VCaP (cell line): ENCODE measurements at regions not wholly inside any gene's neighbourhood (a gene's known extent, or its start where the extent isn't known, plus 50 kb on each side); places are given as distances from the start of the nearest gene placed in this dataset.
"Not testable (repeated sequence)": the region's sequence is repeated elsewhere in the genome, so short reads cannot be mapped to it uniquely, and the experiment has no call there.

Experiments used
- H3K27ac ChIP-seq: fragments of 450-650 bp; 2 replicates; pipeline ENCODE4 v1.5.1; 2017
- TF ChIP-seq, protein P1 (sequence below): fragments of 450-650 bp; conservative IDR thresholded peaks from 2 replicates; pipeline ENCODE4 v1.5.1; 2017; ENCODE audit warnings: mild to moderate bottlenecking, moderate library complexity

DNA sequence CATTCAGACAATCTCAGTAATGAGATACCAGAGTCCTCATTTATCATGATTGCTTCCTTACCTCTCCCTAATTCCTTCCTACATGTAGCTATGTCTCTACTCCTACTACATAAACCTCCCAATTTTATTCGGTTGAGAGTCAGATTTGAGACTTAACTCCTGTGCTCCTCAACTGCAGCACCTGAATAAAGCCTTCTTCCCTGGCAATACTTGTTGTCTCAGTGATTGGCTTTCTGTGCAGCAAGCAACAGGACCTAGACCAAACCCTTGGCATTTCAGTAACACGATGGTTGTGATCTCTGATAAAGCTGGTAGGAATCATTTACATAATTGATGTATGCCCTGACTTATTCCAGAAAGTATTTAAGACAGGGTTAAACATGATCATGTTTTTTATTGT lies 106.7 kb upstream of the NANOGP8 start:
- no peak overlapping the region for H3K27ac ChIP-seq
- TF ChIP-seq, protein P1, sequence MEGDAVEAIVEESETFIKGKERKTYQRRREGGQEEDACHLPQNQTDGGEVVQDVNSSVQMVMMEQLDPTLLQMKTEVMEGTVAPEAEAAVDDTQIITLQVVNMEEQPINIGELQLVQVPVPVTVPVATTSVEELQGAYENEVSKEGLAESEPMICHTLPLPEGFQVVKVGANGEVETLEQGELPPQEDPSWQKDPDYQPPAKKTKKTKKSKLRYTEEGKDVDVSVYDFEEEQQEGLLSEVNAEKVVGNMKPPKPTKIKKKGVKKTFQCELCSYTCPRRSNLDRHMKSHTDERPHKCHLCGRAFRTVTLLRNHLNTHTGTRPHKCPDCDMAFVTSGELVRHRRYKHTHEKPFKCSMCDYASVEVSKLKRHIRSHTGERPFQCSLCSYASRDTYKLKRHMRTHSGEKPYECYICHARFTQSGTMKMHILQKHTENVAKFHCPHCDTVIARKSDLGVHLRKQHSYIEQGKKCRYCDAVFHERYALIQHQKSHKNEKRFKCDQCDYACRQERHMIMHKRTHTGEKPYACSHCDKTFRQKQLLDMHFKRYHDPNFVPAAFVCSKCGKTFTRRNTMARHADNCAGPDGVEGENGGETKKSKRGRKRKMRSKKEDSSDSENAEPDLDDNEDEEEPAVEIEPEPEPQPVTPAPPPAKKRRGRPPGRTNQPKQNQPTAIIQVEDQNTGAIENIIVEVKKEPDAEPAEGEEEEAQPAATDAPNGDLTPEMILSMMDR, result no peak

DNA sequence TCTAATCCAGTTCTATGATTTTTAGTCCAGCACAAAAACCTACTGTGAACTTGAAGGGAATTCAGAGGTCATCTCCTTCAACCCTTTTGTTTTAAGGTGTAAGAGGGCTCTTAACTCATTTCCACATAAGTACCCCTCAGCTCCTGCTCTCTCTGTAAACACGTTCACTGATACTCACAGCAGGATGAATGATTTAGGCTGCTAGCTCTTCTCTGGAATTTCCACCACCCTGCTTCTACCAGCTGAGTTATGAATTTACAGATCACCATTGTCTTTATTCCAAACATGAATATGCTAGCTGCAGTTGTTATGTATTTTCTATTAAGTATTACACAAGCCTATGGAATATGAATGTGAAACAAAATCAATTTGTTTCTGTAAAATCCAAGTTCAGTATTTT lies 101.3 kb upstream of the NANOGP8 start:
- H3K27ac ChIP-seq, result no peak overlapping the region
- TF ChIP-seq, protein P1, result no peak

DNA sequence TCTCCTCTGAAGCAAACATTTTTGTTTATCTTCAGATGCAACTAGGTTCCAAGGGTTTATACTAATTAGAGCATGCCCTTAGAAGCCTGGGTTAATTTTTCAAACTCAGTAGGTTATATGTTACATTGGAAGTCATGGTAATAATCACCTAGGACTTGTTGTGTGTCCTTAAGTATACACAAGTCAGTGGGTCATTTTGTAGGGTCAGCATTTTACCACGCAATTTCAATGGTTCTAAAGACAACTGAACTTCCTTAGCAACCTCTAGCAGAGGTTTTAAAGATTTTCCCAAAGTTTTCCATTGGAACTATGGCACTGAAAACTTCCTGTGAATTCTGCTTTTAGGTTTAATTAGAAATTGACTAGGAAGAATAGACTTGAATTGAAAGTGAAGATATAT lies 99.6 kb upstream of the NANOGP8 start:
- TF ChIP-seq, protein P1, result no peak
- H3K27ac ChIP-seq, result no peak overlapping the region

DNA sequence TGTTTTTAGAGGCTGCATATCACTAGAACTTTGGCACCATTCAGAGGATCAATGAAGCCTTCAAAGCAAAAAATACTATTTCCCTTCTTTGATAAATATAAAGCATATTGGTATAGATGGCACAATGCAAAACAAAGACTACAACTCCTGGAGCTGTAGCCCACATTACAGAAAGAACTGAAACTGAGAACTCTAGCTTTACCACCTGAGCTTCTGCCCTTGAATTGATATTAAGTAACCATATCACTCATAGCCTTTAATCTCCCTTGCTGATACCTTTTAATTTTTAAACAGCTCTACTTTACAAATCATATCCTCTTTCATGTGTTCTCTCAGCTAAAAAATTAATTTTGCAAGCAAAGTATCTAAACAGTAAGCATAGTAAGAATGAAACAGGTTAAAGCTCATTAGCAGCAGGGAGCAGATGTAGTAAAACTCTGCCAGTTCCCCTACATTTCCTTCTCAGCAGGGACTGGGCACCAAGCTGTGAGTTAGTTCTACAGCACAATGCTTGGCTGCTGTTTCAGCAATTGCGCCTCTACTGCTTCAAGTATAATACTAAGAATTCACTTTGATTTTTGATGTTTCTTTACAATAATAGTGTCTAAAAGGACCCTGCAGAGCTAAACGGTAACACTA lies 97.9 kb upstream of the NANOGP8 start:
- TF ChIP-seq, protein P1, result no peak

DNA sequence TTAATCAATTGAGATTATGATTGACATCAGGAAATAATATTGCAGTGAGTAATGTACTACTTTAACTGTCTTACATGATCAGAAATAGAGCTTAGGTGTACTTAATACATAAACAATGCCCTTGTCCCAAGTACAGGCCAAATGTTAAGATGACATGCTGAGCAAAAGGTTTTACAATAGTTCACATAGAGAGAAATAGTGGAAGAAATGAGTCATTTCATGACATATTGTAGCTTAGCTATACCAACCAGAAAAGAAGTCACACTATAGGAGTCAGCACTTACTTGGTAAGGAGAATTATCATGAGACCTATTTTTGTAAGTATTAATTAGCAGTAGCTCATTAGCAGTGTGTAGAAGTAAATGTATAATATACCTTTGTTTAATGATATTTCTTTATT lies 96.4 kb upstream of the NANOGP8 start:
- no peak overlapping the region for H3K27ac ChIP-seq
- TF ChIP-seq, protein P1, result no peak

More for the DNA sequence above, 97.9 kb upstream of the NANOGP8 start:
- no peak overlapping the region for H3K27ac ChIP-seq

DNA sequence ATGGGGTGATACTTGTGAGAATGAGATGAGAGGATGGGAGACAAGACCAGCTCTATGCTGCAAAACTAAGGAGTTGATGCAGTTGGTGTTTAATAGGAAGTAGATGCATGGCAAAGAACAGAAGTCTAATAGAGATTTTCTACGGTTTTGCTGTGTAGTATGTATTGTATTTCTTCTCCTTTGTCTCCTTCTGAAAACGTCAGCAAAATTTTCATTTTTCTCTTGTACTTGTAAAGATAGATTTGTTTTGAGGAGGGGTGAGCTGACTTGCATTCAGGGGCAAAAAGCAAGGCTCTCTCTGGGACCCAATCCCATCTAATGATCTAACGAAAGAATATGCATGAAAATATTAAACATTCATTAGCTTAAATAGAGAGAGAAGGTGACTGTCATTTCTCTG lies 94.6 kb upstream of the NANOGP8 start:
- TF ChIP-seq, protein P1, result no peak
- no peak overlapping the region for H3K27ac ChIP-seq

DNA sequence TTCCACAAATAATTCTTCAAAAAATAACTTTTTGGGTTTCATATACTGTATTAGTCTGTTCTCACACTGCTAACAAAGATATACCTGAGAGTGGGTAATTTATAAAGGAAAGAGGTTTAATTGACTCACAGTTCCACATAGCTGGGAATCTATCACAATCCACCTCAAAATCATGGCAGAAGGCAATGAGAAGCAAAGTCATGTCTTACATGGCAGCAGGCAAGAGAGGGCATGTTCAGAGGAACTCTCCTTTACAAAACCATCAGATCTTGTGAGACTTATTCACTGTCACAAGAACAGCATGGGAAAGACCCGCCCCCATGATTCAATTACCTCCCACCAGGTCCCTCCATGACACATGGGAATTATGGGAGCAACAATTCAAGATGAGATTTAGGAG lies 93.1 kb upstream of the NANOGP8 start:
- not testable (repeated sequence) for H3K27ac ChIP-seq

DNA sequence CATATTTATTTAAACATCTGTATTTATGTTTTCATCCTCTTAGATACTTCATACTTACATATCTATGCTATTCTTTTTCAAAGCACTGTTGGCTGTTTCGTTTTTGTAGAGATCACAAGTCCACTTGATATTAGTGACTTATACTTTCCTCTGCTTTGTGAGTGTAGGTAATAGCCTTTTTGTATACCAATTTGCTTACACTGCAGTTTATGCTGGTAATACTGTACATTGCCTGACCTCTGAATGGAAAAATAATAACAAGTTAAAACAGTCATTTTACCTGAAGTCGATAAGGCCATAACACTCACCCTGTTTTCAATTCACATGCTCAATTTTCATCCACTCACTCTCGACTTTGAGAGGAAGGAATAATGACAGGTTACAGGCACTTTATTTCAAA lies 89.9 kb upstream of the NANOGP8 start:
- TF ChIP-seq, protein P1, result no peak

More for the DNA sequence above, 89.9 kb upstream of the NANOGP8 start:
- no peak overlapping the region for H3K27ac ChIP-seq
